ENCODE measurements at regions not wholly inside any gene's neighbourhood (a gene's known extent, or its start where the extent isn't known, plus 50 kb on each side); places are given as distances from the start of the nearest gene placed in this dataset.

DNA sequence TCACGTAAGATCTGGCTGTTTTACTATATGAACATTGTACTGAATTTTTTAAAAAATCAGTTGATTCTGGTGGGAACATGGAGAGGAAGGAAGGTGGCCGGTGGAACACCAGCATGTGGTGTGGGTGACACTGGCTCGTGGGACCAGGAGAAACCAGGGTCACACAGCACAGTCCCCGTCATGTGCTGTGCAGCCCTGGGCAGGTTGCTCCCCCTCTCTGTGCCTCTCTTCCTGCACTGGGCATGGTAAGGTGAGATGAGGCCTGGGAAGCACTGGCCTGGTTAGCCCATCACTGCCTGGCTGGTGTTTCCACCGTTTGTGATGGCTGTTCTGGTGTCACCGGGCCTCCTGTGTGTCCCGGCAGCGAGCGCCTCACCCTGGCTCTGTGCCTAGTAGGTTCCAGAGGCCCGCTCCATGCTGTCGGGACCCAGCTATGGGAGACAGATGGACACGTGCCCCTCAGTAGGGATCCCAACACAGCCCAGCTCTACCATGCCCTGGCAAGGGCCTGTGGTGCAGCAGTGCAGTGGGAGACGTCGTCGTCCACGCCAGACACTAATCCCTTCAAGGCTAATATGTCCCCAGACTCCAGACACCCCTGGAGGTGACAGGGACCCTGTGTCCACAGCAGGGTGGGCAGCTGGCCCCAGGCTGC is 88.2 kb upstream of the LINC01488 start:
- no peak for DNase-seq (ENCODE audit: low read depth)

GRCh38 chr11:69393865-69394233 is 87.6 kb upstream of the LINC01488 start:
- DNase-seq (ENCODE audit: low read depth) = no peak

GRCh38 chr11:69394234-69394868 is 87.1 kb upstream of the LINC01488 start:
- DNase-seq (ENCODE audit: low read depth) = no peak

DNA sequence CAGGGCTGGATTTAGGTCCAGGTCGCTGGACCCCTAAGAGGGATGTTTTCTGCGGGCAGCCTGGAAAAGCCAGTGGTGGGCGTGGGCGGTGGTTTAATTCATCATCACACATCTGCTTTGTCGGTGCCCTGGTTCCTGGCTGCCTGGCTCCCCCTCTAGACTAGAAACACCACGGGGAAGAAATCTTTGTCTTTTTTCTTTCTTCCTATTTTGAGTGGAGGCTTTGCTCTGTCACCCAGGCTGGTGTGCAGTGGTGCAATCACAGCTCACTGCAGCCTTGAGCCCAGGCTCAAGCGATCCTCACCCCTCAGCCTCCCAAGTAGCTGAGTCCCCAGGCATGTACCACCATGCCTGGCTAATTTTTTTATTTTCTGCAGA is 86.6 kb upstream of the LINC01488 start:
- no peak for DNase-seq (ENCODE audit: low read depth)

GRCh38 chr11:69395287-69395686 is 86.2 kb upstream of the LINC01488 start:
- no peak for DNase-seq (ENCODE audit: low read depth)

DNA sequence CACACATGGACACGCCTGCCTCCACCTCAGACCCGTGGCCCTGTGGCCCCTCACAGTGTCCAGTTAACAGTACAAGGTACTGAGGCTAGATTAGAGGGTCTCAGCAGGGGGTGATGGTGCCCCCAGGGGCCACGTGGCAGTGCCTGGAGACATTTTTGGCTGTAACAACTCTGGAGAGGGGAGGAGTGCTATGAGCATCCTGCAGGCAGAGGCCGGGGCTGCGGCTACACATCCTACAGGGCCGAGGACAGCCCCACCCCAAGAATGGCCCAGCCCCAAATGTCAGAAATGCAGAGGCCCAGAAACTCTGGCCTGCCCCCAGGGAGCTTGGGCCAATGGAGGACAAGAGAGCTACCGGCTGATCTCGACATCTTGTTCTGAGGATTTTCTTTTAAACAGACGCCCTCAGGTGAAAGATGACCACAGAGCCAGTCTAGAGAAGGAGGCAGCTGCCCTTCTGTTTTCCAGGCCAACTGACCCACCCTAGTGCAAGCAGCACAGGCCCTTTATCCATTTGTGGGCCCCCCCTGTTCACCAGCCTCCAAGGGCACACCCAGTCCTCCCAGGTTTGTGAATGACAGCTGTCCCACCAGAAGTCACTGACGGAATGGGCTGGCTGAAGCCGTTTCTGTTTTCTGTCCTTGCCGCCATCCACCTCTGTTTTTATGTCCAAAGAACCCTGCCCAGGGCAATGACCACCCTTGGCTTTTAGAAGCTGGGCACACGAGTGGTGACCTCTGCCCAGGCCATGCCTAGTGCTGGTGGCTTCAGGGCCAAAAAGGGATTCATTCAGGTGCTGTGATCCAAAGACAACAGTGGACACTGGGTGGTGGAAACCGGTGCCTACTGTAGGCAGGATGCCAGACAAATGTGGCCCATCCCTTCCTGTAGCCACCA is 85.2 kb upstream of the LINC01488 start:
- DNase-seq (ENCODE audit: low read depth) = no peak

DNA sequence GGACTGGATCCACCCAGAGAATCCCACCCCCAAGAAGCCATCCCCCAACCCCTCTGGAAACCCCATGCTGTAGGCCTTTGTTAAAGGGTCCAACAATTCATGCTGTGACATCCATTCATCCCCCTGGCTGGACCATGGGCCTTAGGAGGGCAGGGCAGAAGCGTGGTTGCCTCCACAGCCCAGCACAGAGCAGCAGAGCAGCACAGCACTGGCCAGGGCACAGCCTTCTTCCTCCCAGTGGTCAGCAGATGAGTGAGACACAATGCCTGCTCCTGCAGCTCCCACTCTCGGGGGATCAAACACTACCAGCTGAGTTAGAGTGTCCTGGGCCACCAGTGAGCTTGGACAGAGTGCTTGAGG is 84.5 kb upstream of the LINC01488 start:
- no peak for DNase-seq (ENCODE audit: low read depth)

DNA sequence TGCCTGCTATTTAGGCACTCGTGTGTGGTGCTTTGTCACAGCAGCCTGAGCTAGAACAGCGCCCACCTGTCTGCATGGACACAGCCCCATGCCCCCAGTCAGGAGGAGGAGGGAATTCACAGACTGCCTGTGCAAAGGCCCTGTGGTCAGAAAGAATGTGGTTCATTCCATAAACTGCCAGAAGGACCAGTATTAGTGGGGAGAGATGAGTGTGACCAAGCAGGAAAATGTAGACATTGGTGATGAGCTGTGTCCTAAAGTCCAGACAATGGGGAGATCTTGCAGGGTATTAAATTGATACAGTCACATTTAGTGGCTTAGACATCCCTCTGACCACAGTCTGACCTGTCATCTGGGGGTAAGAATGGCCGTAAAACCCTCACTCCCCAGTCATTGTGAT is 83.7 kb upstream of the LINC01488 start:
- no peak for DNase-seq (ENCODE audit: low read depth)

DNA sequence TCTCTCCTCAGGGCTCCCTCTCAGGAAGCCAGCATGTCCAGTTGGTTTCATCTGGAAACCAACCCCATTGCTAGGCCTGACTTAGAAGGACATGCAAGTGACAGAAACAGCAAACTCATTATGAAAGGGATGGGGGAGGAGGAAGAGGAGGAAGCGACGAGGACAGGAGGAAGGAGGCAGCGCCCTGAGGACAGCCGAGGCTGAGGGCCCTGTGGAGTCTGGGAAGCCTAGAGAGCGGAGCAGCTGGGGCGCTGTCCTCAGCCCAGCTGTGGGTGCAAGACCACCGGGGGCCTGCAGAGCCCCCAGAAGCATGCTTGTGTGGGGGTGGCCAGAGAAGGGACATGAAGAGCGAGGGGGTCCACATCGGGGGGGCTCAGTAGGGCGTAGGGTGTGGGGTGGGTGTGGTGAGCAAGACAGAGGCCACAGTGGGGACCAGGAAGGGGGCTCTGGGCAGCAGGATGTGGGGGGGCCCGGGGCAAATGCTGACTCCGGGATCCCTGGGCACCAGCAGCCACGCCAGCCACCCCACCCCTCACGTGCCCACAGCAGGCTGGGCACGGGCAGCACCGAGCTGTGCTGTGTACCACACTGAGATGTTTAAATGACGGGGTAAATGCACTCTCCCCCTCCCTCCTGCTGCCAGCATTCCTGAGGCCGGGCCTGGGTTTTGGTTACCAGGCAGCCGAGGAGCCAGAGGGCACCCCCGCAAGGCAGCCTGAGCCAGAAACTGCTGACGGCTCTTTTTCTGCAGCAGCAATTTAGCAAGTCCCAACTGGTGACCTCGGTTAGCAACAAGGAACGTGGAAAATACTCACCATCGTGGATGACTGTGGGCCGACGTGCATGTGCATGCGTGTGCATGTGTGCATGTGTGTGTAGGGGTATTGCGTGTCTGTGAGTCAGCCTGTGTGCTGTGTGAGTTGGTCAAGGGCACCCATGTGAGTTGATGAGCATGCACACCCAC is 82.7 kb upstream of the LINC01488 start:
- DNase-seq (ENCODE audit: low read depth) = no peak

- no peak for DNase-seq (ENCODE audit: low read depth)
These were observed 81.3 kb upstream of the LINC01488 start for GRCh38 chr11:69400140-69400539.

DNA sequence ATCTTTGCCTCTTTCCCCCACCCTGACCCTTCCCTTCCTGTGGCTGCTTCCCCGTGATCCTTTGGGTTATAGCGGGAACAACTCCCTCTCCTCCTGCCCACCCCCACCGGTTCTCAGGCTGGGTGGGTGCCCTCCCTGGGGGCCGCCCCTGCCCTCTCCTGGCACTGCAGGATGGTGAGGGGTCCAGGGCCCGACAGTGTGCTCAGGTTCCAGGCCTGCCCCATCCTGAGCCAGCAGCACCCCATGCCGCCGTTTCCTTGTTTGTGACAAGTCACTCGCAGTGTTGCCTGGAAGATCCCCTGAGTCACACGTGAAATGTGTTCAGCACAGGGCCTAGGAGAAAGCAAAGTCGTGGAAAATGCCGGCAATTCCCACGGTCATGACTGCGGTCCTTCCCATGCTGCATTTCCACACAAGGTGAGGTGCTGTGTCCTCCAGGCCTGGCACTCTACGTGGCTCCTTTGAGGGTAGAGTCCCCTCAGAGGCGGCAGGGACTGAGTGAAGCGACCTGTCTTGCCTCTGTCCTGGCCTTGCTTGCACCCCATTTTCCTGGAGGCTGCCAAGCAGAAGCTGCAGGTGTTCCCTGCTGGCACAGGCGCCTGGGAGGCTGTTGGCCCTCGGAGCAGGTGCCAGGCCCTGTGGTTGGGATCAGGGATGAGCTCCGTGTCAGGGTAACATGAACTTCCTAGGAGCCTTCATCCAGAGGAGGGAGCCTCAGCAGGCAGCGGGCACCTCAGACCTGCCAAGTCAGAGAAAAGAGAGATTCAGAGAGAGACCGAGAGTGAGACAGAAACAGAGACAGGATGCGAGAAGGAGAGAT is 80.5 kb upstream of the LINC01488 start:
- no peak for DNase-seq (ENCODE audit: low read depth)

DNA sequence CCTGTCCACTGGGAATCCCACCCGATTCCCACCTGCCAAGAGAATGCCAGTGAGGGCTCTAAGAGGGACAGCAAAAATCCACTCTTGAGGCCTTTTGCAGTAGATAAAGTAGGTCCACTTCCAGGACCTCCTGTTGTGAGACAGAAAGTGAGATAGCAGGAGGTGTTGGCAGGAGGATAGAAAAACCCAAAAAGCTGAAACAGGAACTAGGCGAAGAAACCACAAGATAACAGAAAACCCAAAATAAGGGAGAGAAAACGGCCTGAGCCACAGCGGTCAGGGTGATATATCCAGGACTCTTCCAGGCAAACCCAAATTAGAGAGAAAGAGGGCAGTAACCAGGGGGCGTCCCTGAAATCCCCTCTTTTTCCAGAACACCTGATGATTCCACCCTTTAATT is 79.7 kb upstream of the LINC01488 start:
- no peak for DNase-seq (ENCODE audit: low read depth)

GRCh38 chr11:69402251-69402887 is 79.1 kb upstream of the LINC01488 start:
- no peak for DNase-seq (ENCODE audit: low read depth)

GRCh38 chr11:69403556-69404215 is 77.8 kb upstream of the LINC01488 start:
- no peak for DNase-seq (ENCODE audit: low read depth)

GRCh38 chr11:69406060-69406459 is 75.4 kb upstream of the LINC01488 start:
- no peak for DNase-seq (ENCODE audit: low read depth)

DNA sequence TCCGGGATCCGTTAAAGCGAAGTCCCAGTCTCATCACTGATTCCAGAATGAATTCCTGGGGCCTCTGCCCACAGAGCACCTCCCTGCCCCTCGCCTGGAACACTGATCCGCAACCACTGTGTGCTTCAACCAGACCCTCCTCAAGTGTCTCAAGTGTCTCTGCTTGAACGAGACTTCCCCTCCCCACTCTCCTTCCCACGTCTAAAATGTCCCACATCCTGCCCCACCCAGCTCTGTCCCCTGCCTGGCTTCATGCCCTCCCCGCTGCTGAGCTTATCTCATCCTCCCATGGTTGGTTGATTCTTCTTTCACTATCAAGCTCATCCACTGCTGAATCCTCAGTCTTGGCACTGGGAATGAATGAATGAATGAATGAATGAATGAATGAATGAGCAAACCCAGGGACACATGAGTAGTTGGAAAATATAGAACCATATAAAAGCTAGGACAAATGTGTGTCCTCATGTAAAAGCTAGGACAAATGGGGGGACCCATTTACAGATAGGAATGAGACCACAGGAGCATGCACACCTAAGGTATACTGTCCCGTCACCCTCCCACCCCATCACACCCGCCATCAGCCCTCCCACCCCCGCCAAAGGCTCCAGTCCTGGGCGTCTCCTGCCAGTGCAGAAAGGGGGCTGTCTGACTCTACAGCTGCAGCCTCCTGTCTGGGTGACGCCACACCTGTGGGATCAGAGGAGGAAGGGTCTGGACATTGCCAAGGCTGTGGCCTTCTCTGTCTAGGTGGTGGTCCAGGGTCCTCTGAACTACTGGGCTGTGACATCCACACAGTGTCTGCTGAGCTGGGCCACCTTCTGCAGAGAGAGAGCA is 71.4 kb upstream of the LINC01488 start:
- no peak for DNase-seq (ENCODE audit: low read depth)

DNA sequence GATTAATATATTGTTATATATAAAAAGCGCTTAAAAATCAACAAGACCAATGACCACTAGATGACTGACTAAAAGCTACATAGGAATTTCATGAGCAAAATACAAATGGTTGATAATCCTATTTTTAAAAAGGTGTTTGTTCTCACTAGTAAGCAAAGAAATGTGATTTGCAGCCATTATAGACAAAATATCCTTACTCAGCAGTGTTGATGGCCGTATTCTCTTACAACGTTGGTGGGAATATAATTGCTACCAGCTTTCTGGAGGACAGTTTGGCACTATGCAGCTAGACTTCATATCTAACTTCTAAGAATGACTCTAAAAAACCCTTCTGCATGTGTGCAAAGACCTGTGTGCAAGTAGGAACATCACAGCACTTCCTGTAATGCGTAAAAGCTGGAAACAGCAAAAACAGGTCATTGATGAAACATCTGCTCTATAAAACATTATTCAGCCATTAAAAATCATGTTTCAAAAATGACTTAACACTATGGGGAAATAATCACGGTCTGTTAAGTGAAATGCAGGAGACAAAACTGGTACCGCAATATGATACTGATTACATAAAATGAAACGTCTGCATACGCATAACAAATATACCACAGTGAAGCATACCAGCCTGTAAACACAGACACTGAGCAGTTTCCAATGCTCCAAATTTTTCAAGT is 70.1 kb upstream of the LINC01488 start:
- no peak for DNase-seq (ENCODE audit: low read depth)

GRCh38 chr11:69413015-69413801 is 68.3 kb upstream of the LINC01488 start:
- DNase-seq (ENCODE audit: low read depth) = no peak

Measured in stimulated activated CD8-positive, alpha-beta memory T cell treated with anti-CD3 and anti-CD28 coated beads, Interleukin-7, amount 100 ng/mL, for 24 hours (primary cell).